Ecto neural progenitor cell (in vitro differentiated cells): ENCODE measurements at regions not wholly inside any gene's neighbourhood (a gene's known extent, or its start where the extent isn't known, plus 50 kb on each side); places are given as distances from the start of the nearest gene placed in this dataset.

Experiments
- DNase-seq: peaks from one replicate; pipeline ENCODE4 v3.0.0-alpha.2; 2018; ENCODE audit warnings: low spot score

- no peak for DNase-seq
Observed at GRCh38 chr5:2266641-2267240, 384.0 kb upstream of the IRX4 start.

DNA sequence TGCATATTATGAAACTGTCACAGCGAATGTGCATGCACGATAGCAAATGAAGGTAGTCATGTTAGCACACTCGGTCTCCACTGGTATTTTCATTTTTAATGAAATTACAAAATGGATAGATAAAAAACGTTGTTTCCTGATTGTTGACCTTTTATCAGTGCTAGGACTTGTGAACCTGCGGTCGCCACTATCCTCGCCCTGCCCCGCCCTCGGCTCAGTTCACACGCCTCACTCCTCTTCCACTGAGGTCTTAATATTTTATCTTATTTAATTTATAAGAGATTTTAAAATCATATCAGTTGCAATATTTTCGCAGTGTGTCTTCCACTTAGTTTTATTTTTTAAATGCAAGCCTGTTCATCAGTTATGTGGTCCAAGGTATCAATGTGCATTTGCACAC lies 382.6 kb upstream of the IRX4 start:
- no peak for DNase-seq

DNA sequence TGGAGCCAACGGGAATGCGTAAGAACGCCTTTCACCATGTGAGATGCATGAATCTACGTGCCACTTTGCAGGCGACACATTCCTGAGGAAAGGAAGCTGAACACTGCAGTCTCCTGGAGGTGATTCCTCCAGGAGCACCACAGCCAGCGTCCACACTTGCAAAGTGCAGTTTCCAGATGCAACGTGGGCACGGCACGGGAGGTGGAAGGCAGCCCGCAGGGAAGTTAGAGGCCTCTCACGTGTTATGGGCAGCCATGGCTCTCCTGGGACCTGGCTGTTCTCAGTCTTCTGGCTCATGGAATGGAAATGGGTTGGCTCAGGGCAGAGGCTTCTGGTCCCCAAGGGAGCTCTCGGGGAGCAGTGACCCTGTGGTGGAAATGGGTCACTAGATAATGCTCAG lies 381.0 kb upstream of the IRX4 start:
- no peak for DNase-seq

GRCh38 chr5:2262620-2263019 lies 379.9 kb upstream of the IRX4 start:
- DNase-seq: no peak

- DNase-seq: peak; percentile 38
Observed at GRCh38 chr5:2261004-2261703, 378.4 kb upstream of the IRX4 start.

GRCh38 chr5:2260211-2261003 lies 377.7 kb upstream of the IRX4 start:
- DNase-seq: peak; percentile 38

DNA sequence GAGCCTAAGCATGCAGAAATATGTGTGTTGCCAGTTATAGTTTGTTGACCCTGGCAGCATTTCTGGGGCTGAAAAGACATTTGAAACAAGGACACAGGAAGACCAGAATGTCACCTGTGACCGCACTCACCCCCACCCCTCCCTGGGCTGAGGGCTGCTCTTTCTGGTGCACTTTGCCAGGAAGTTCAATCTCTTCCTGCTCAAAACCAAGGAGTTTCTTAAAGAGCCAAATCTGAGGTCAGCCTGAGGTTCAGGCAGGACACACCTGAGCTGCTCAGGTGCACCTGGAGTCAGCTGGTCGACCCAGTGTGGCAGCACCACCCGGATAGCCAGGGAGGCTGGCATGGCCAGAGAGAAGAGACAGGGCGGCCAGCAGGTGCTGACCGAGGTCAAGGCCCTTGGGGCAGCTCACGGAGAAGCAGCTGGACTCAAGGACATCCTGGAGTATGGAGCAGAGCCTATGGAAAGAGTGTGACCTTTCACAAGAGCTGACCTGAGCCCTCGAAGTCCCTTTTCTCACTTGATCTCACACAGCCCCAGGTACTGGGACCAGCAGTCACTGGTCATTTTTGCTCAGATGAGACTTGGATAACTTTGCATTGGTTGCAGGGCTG lies 376.9 kb upstream of the IRX4 start:
- DNase-seq: no peak

GRCh38 chr5:2258861-2259260 lies 376.1 kb upstream of the IRX4 start:
- no peak for DNase-seq

GRCh38 chr5:2257326-2258244 lies 374.9 kb upstream of the IRX4 start:
- no peak for DNase-seq

- no peak for DNase-seq
Observed at GRCh38 chr5:2256691-2257280, 374.1 kb upstream of the IRX4 start.

GRCh38 chr5:2255915-2256690 lies 373.4 kb upstream of the IRX4 start:
- DNase-seq: no peak

DNA sequence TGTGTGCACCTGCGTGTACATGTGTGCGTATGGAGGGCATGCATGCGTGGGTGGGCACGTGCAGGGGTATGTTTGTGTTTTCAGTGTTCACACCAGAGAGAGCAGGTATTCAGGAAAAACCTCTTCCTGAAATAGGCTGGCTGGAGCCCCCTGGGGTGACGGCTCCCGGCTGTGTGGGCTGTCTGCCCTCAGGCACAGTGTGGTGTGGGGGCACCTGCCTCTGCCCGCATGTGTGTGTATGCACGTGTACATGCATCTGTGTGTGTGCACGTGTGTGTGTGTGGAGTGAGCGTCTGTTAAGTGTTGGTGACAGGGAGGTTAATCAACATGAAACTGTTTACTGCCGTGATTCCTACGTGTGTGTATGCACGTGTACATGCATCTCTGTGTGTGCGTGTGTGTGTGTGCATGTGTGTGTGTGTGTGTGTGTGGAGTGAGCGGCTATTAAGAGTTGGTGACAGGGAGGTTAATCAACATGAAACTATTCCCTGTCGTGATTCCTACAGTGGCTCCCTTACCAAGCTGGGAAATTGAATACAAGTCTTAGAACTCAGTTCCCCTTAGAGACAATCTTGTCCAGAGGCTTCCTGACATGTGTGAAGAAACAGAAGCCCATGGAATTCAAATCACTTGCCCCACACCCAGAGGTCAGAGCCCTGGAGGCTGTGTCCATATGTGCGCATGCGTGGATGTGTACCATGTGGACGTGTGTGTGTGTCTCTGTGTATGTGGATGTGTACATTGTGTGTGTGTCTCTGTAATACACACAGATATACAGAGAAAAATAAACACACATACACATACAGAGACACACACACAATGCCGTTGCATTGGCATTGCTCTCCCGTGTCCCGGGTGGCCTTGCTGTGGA lies 372.4 kb upstream of the IRX4 start:
- DNase-seq: no peak

GRCh38 chr5:2254406-2254805 lies 371.7 kb upstream of the IRX4 start:
- no peak for DNase-seq

DNA sequence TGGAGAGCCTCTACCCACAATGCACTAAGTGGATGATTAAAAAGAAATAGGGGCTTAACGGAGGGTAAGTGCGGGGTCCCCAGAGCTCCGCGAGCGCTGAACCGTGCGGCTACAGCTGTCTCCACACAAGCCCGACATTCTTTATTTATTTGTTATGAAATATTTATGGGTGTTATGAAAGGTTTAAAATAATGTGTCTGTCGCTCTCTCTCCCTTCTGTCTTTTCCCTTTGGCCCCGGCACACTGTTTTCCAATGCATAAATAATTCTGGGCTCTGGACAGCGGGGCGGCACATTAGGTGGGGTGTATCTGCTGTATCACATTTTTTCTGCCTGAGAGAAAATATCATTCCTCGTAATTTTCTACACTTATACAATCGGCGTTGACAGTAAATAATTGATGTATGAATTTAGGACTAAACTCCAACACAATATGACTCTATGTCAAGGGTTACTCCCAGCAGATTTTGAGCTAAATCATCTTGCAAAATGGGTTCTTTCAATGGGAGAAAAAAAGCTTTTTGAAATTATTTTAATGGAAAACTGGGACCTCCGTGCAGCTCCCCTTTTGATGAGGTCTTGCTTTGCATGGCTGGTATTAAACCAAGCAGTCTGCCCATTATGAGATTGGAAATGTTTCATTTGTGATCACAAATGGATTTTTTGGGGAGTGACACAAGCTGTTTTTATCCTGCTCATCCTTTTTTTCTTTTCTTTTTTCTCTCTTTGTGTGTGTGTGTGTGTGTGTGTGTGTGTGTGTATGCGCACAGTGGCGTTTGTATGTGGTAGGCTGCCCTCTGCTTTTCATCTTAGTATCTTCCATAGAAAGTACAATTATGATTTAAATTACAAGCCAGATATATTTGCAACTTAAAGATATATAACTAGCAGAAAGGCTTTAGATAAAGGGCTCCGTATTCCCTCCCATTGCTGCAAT lies 370.6 kb upstream of the IRX4 start:
- DNase-seq: no peak

- no peak for DNase-seq
Observed at GRCh38 chr5:2251751-2252150, 369.0 kb upstream of the IRX4 start.

GRCh38 chr5:2251298-2251697 lies 368.6 kb upstream of the IRX4 start:
- no peak for DNase-seq

DNA sequence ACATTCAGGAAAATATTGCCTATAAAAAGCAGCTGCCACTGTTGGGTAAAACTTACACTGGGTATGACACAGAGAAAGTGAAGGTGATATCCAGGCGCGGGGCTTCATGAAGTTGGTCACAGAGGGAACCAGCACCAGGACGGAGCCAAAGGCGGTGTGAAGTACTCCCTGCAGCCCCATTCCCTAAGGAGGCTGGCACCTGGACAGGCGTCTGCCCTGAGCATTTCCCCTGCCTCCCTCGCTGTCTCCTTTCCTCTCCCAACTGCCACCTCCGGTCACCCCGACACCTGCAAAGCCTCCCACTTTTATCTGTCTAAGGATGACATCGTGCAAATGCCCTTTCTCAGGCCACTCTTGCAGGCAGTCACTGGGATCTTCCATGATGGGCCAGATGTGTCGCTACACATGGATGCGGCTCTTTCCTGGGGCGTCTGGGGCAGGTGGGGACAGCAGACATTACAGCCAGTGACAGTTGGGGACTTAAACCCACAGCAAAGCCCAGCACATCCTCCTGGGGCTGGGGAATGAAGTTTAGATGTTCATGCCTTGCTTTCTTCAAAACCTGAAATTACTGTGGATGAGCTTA lies 367.7 kb upstream of the IRX4 start:
- DNase-seq: no peak

- DNase-seq: no peak
Observed at GRCh38 chr5:2249442-2249841, 366.7 kb upstream of the IRX4 start.
